Fibroblast of lung (primary cell): ENCODE measurements at regions not wholly inside any gene's neighbourhood (a gene's known extent, or its start where the extent isn't known, plus 50 kb on each side); places are given as distances from the start of the nearest gene placed in this dataset.

Experiments used
- EZH2 ChIP-seq: IDR thresholded peaks from 2 replicates; pipeline ENCODE4 v1.5.1; 2012; ENCODE audit warnings: low read length, control low read depth, mild to moderate bottlenecking; ENCODE audit errors: missing control alignments
- TF ChIP-seq, protein P1 (sequence below), 2 donors: IDR thresholded peaks in 1 of 2; conservative IDR thresholded peaks in 1 of 2; 1 replicate in 1 of 2; 2 replicates in 1 of 2; pipeline ENCODE4 v1.5.1; 2011 to 2012; ENCODE audit warnings: low read length in 2 of 2, control low read depth in 1 of 2, inconsistent platforms in 1 of 2, low read depth in 1 of 2, mild to moderate bottlenecking in 1 of 2

DNA sequence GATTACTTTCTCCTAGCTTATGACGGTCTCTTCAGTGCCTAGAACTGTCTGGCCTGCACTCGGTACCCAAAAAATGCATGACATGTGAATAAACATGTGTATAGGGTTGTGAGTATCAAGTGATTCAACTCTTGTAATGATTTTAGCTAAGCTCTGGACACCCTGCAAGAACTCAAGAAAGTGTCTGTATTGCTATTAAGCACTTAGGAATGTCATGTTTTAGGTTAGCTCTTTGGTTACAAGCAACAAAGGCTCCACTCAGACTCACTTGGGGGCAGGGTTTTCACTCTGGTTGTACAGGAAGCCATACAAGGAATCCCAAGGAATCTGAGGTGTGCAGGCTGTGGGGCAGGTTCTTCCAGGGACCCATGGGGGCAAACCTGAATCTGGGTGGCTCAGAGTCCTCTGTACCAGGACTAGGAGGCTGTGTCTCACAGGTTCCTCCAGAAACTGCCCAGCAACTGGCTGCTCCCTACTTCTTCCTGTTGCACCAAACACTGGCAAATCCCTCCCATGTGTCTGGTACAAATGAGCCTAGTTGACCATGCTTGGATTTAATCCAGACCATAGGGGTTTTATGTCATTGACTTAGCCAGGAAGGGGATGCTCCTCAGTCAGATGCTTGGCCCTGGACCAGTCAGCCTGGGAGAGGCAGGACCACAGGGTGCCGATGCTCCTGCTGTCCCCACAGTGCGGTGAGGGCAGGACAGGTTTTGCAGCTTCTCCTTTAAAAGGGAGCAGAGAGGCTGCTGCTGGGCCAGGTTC lies 77.9 kb upstream of the CDH4 start:
- TF ChIP-seq, protein P1, sequence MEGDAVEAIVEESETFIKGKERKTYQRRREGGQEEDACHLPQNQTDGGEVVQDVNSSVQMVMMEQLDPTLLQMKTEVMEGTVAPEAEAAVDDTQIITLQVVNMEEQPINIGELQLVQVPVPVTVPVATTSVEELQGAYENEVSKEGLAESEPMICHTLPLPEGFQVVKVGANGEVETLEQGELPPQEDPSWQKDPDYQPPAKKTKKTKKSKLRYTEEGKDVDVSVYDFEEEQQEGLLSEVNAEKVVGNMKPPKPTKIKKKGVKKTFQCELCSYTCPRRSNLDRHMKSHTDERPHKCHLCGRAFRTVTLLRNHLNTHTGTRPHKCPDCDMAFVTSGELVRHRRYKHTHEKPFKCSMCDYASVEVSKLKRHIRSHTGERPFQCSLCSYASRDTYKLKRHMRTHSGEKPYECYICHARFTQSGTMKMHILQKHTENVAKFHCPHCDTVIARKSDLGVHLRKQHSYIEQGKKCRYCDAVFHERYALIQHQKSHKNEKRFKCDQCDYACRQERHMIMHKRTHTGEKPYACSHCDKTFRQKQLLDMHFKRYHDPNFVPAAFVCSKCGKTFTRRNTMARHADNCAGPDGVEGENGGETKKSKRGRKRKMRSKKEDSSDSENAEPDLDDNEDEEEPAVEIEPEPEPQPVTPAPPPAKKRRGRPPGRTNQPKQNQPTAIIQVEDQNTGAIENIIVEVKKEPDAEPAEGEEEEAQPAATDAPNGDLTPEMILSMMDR (conservative IDR thresholded peaks at IDR 0.05 in 1 of 2, IDR thresholded peaks at IDR 0.05 in 1 of 2; ENCODE audit: low read depth in 1 of 2, low read length in 2 of 2): no peak
- no peak for TF ChIP-seq EZH2
